Lung (tissue), 11 donors: ENCODE measurements at regions not wholly inside any gene's neighbourhood (a gene's known extent, or its start where the extent isn't known, plus 50 kb on each side); places are given as distances from the start of the nearest gene placed in this dataset.

Source experiments
- ATAC-seq: fragments of 200-7000 bp; cut with Tn5 transposase; one replicate; pipeline ENCODE4 v1.9.1; 2020; ENCODE audit warnings: moderate number of reproducible peaks; ENCODE audit not compliant: insufficient read depth, low FRiP score
- DNase-seq, 3 donors: peaks; one replicate each; pipeline ENCODE4 v3.0.0-alpha.2; 2013 to 2017
- H3K27ac ChIP-seq, 2 donors: one replicate each; pipeline ENCODE4 v1.5.1; 2013; ENCODE audit warnings: mild to moderate bottlenecking in 2 of 2, moderate library complexity in 2 of 2, control low read depth in 1 of 2, inconsistent platforms in 1 of 2, low read depth in 1 of 2, low read length in 1 of 2
- H3K27me3 ChIP-seq, 3 donors: one replicate each; pipeline ENCODE4 v1.5.1; 2013; ENCODE audit warnings: low read length in 2 of 3; ENCODE audit not compliant: control insufficient read depth in 3 of 3, insufficient read depth in 3 of 3
- H3K36me3 ChIP-seq, 4 donors: one replicate each; pipeline ENCODE4 v1.5.1; 2013; ENCODE audit warnings: low read length in 4 of 4, mild to moderate bottlenecking in 1 of 4, moderate library complexity in 1 of 4; ENCODE audit not compliant: control insufficient read depth in 4 of 4, insufficient read depth in 4 of 4
- H3K4me1 ChIP-seq, 5 donors: one replicate each; pipeline ENCODE4 v1.5.1; 2013; ENCODE audit warnings: low read length in 5 of 5, mild to moderate bottlenecking in 2 of 5, moderate library complexity in 1 of 5; ENCODE audit not compliant: control insufficient read depth in 5 of 5, insufficient read depth in 5 of 5
- H3K4me3 ChIP-seq: one replicate; pipeline ENCODE4 v1.5.1; 2013; ENCODE audit warnings: mild to moderate bottlenecking, control low read depth, moderate library complexity
- H3K9ac ChIP-seq, 2 donors: one replicate each; pipeline ENCODE4 v1.5.1; 2013; ENCODE audit warnings: low read length in 2 of 2, control low read depth in 1 of 2; ENCODE audit not compliant: insufficient read depth in 1 of 2
- H3K9me3 ChIP-seq, 4 donors: one replicate each; pipeline ENCODE4 v1.5.1; 2013; ENCODE audit warnings: low read length in 3 of 4, mild to moderate bottlenecking in 1 of 4, moderate library complexity in 1 of 4; ENCODE audit not compliant: control insufficient read depth in 4 of 4, insufficient read depth in 3 of 4
- CTCF ChIP-seq: IDR thresholded peaks from 2 replicates; pipeline ENCODE4 v1.5.1; 2012; ENCODE audit warnings: mild to moderate bottlenecking; ENCODE audit errors: control extremely low read depth, extremely low read depth
- WGBS, 2 donors: extraction: QIAGEN DNeasy Blood & Tissue Kit; methylation state at CpG; one replicate each; pipeline ENCODE4 v1.1.7; 2013; 5-methylcytosine and 5-hydroxymethylcytosine counted together
- donor health status: control.
- donor health status: control.
- donor health status: Bipolar disorder and iron deficiency.
- donor health status: healthy.
- donor health status: DM: yes; HTN: yes; CAD: no.

GRCh38 chr2:192373221-192373620 lies 178.5 kb upstream of the TMEFF2 start:
- H3K9me3 ChIP-seq, result peaks cover 0 to 3% (median 0%) of the 10 kb centered on the region in 4 donors
- ATAC-seq, result no peak
- H3K27me3 ChIP-seq, result no peaks in the 10 kb centered on the region
- no peak for DNase-seq
- no peak overlapping the region for H3K27ac ChIP-seq
- H3K4me1 ChIP-seq, result no peaks in the 10 kb centered on the region
- no peak overlapping the region for H3K9ac ChIP-seq
- H3K36me3 ChIP-seq, result no peaks in the 10 kb centered on the region
- no peak for TF ChIP-seq CTCF
- H3K4me3 ChIP-seq, result no peak overlapping the region
- WGBS, 2 donors, result 84 to 87% methylated on average over 6 of the region's 6 CpGs

- H3K27me3 ChIP-seq, result no peaks in the 10 kb centered on the region
- no peaks in the 10 kb centered on the region for H3K4me1 ChIP-seq
- no peak for DNase-seq
- no peak overlapping the region for H3K9ac ChIP-seq
- peaks cover 0 to 3% (median 0%) of the 10 kb centered on the region in 4 donors for H3K9me3 ChIP-seq
- 81 to 87% methylated on average over 3 of the region's 3 CpGs for WGBS, 2 donors
- TF ChIP-seq CTCF, result no peak
- ATAC-seq, result no peak
- no peak overlapping the region for H3K4me3 ChIP-seq
- no peak overlapping the region for H3K27ac ChIP-seq
- H3K36me3 ChIP-seq, result no peaks in the 10 kb centered on the region
Observed at GRCh38 chr2:192369969-192370368, 175.2 kb upstream of the TMEFF2 start.

- no peaks in the 10 kb centered on the region for H3K27me3 ChIP-seq
- no peak overlapping the region for H3K9ac ChIP-seq
- H3K27ac ChIP-seq, result no peak overlapping the region
- ATAC-seq, result no peak
- no peaks in the 10 kb centered on the region for H3K4me1 ChIP-seq
- TF ChIP-seq CTCF, result no peak
- H3K9me3 ChIP-seq, result no peaks in the 10 kb centered on the region
- WGBS, 2 donors, result 78 to 79% methylated on average over 3 of the region's 3 CpGs
- DNase-seq, result no peak
- H3K4me3 ChIP-seq, result no peak overlapping the region
- H3K36me3 ChIP-seq, result no peaks in the 10 kb centered on the region
Observed at GRCh38 chr2:192357217-192357616, 162.5 kb upstream of the TMEFF2 start.

- 70 to 81% methylated on average over 3 of the region's 3 CpGs for WGBS, 2 donors
- Histone ChIP-seq H3K4me1 (no peaks in the 10 kb centered on the region), H3K9me3 (no peaks in the 10 kb centered on the region), H3K27me3 (no peaks in the 10 kb centered on the region), H3K4me3 (no peak overlapping the region), H3K36me3 (no peaks in the 10 kb centered on the region), H3K27ac (no peak overlapping the region), H3K9ac (no peak overlapping the region)
- no peak for DNase-seq
- TF ChIP-seq CTCF, result no peak
- no peak for ATAC-seq
Observed at GRCh38 chr2:192354512-192355244, 159.9 kb upstream of the TMEFF2 start.
